A549 (cell line): ENCODE measurements at regions not wholly inside any gene's neighbourhood (a gene's known extent, or its start where the extent isn't known, plus 50 kb on each side); places are given as distances from the start of the nearest gene placed in this dataset.

Source experiments
- ATAC-seq, 2 experiments: fragments of 200-7000 bp in 1 of 2; fragments of >200 bp in 1 of 2; cut with Nextera tagmentation in 1 of 2; cut with Tn5 transposase in 1 of 2; 3 replicates each; pipeline versions ENCODE4 v1.8.0 to v1.9.1; 2018 to 2020; ENCODE audit warnings: mild to moderate bottlenecking in 1 of 2, moderate library complexity in 1 of 2
- CTCF ChIA-PET: fragments of 300-600 bp; sonication (Branson Sonifier 250); formaldehyde crosslinking; extraction: SDS; loops from one replicate; lab custom pipeline; 2021; ENCODE audit warnings: antibody characterized with exemption, inconsistent platforms; lab: Yijun Ruan, JAX
- POLR2A ChIA-PET: fragments of 350-600 bp; formaldehyde crosslinking; extraction: SDS; loops from one replicate; lab custom pipeline; 2021; ENCODE audit warnings: antibody characterized with exemption, inconsistent platforms; lab: Yijun Ruan, JAX
- DNase-seq, 2 experiments: peaks; one replicate each; pipeline versions ENCODE4 v3.0.0 to v3.0.0-alpha.2; 2011 to 2016; ENCODE audit warnings: low read depth in 1 of 2, low spot score in 1 of 2
- FAIRE-seq: peaks from 2 replicates; lab custom pipeline; 2011; peaks lifted over from hg19 to GRCh38; lab: Jason Lieb, UNC
- H3K27ac ChIP-seq, 2 experiments: fragments of >200 bp; sonication (Bioruptor Twin); formaldehyde crosslinking; 3 replicates each; pipeline ENCODE4 v1.5.1; 2016 to 2017
- H3K4me1 ChIP-seq: fragments of >200 bp; sonication (Bioruptor Twin); formaldehyde crosslinking; 3 replicates; pipeline ENCODE4 v1.6.1; 2016
- H3K4me2 ChIP-seq: fragments of >200 bp; sonication (Bioruptor Twin); formaldehyde crosslinking; 3 replicates; pipeline ENCODE4 v1.6.1; 2016
- H3K4me3 ChIP-seq: fragments of >200 bp; sonication (Bioruptor Twin); formaldehyde crosslinking; 3 replicates; pipeline ENCODE4 v1.5.1; 2016
- H3K9me3 ChIP-seq: fragments of >200 bp; sonication (Bioruptor Twin); formaldehyde crosslinking; 3 replicates; pipeline ENCODE4 v1.6.1; 2016
- CBX2 ChIP-seq: fragments of 200-600 bp; sonication (generic); IDR thresholded peaks from 2 replicates; pipeline ENCODE4 v1.6.1; 2016; ENCODE audit warnings: low read depth, mild to moderate bottlenecking, borderline replicate concordance
- CHD2 ChIP-seq: fragments of 150-350 bp; IDR thresholded peaks from 2 replicates; pipeline ENCODE4 v1.6.1; 2014; ENCODE audit warnings: low read length; ENCODE audit not compliant: partially characterized antibody
- EHMT2 ChIP-seq: fragments of 200-600 bp; sonication (generic); IDR thresholded peaks from 2 replicates; pipeline ENCODE4 v1.6.1; 2016; ENCODE audit warnings: antibody characterized with exemption, low read depth, mild to moderate bottlenecking, moderate library complexity
- FOSL2 ChIP-seq, 2 experiments: fragments of 450-650 bp in 1 of 2; fragments of >200 bp in 1 of 2; sonication (Bioruptor Twin) in 1 of 2; formaldehyde crosslinking; IDR thresholded peaks; 2 replicates each; pipeline versions ENCODE4 v1.5.0 to v1.6.1; 2016 to 2020; ENCODE audit warnings: mild to moderate bottlenecking in 1 of 2, moderate library complexity in 1 of 2
- HDAC2 ChIP-seq: fragments of 200-600 bp; sonication (generic); IDR thresholded peaks from 2 replicates; pipeline ENCODE4 v1.6.1; 2016
- HEYL ChIP-seq: fragments of 250-450 bp; sonication (Bioruptor Pico); IDR thresholded peaks from 2 replicates; pipeline ENCODE4 v1.8.0; 2021; ENCODE audit warnings: mild to moderate bottlenecking, moderate library complexity
- KDM5A ChIP-seq: fragments of 200-600 bp; sonication (generic); IDR thresholded peaks from 2 replicates; pipeline ENCODE4 v1.6.1; 2016; ENCODE audit warnings: antibody characterized with exemption, mild to moderate bottlenecking
- MYC ChIP-seq: IDR thresholded peaks from 2 replicates; pipeline ENCODE4 v1.6.1; 2012; ENCODE audit warnings: mild to moderate bottlenecking, inconsistent platforms, low read length, improper control_type of control experiment, borderline replicate concordance
- NFE2L2 ChIP-seq: fragments of 150-350 bp; conservative IDR thresholded peaks from 2 replicates; pipeline ENCODE4 v1.6.1; 2014; ENCODE audit warnings: low read length
- NR3C1 ChIP-seq: fragments of >200 bp; sonication (Bioruptor Twin); formaldehyde crosslinking; IDR thresholded peaks from 3 replicates; pipeline ENCODE4 v1.6.1; 2017
- RCOR1 ChIP-seq: fragments of 150-350 bp; IDR thresholded peaks from 2 replicates; pipeline ENCODE4 v1.6.1; 2014; ENCODE audit warnings: antibody characterized with exemption, low read length, low read depth
- RNF2 ChIP-seq: fragments of 200-600 bp; sonication (generic); IDR thresholded peaks from 2 replicates; pipeline ENCODE4 v1.6.1; 2016; ENCODE audit warnings: low read depth, mild to moderate bottlenecking, antibody characterized with exemption, moderate library complexity, borderline replicate concordance
- TP53 ChIP-seq: fragments of 250-450 bp; sonication (Bioruptor Pico); IDR thresholded peaks from 2 replicates; pipeline ENCODE4 v1.5.0; 2021; ENCODE audit warnings: mild to moderate bottlenecking, moderate library complexity
- ZC3H11A ChIP-seq: fragments of 450-650 bp; IDR thresholded peaks from 2 replicates; pipeline ENCODE4 v1.6.1; 2014; ENCODE audit warnings: antibody characterized with exemption, mild to moderate bottlenecking
- WGBS: methylation state at CpG from one replicate; pipeline ENCODE4 v1.1.6; 2017; ENCODE audit errors: missing lambda C conversion rate; 5-methylcytosine and 5-hydroxymethylcytosine counted together
- TF ChIP-seq, protein P1 (sequence below): fragments of 250-450 bp; sonication (Bioruptor Pico); IDR thresholded peaks from 2 replicates; pipeline ENCODE4 v1.5.0; 2021; ENCODE audit warnings: mild to moderate bottlenecking, moderate library complexity, borderline replicate concordance
- TF ChIP-seq, protein P2 (sequence below): fragments of >200 bp; sonication (Bioruptor Twin); formaldehyde crosslinking; IDR thresholded peaks from 3 replicates; pipeline ENCODE4 v1.5.1; 2016
- TF ChIP-seq, protein P3 (sequence below): fragments of 250-450 bp; sonication (Bioruptor Pico); IDR thresholded peaks from 2 replicates; pipeline ENCODE4 v1.5.0; 2020; ENCODE audit warnings: low read depth, mild to moderate bottlenecking, moderate library complexity
- TF ChIP-seq, protein P4 (sequence below): fragments of >200 bp; sonication (Bioruptor Twin); formaldehyde crosslinking; IDR thresholded peaks from 2 replicates; pipeline ENCODE4 v1.6.1; 2016

DNA sequence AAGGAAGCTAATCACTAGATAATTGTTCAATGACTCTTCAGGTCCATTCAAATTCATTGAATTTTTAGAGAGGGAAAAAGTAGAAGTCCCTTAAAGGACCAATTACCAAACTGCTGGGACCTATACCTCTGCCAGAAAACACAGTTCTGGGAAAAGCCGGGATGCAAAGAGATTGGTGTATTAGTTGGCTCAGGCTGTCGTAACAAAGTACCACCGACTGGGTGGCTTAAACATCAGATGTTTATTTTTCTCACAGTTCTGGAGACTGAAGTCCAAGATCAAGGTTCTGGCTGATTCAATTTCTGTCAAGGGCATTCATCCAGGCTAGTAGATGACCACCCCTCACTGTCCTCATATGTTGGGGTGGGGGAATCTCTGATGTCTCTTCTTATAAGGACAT, 177.1 kb upstream of the FSTL4 start:
- TF ChIP-seq MYC (no peak), CBX2 (no peak), RCOR1 (no peak), TP53 (CRISPR knock-in tag) (no peak), HDAC2 (no peak), CHD2 (no peak), FOSL2 (IDR thresholded peaks at IDR 0.05) (no peak), FOSL2 (CRISPR knock-in tag; IDR thresholded peaks at IDR 0.05) (no peak)
- TF ChIP-seq, protein P1, sequence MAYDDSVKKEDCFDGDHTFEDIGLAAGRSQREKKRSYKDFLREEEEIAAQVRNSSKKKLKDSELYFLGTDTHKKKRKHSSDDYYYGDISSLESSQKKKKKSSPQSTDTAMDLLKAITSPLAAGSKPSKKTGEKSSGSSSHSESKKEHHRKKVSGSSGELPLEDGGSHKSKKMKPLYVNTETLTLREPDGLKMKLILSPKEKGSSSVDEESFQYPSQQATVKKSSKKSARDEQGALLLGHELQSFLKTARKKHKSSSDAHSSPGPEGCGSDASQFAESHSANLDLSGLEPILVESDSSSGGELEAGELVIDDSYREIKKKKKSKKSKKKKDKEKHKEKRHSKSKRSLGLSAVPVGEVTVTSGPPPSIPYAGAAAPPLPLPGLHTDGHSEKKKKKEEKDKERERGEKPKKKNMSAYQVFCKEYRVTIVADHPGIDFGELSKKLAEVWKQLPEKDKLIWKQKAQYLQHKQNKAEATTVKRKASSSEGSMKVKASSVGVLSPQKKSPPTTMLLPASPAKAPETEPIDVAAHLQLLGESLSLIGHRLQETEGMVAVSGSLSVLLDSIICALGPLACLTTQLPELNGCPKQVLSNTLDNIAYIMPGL (CRISPR knock-in tag), result no peak
- TF ChIP-seq, protein P2, sequence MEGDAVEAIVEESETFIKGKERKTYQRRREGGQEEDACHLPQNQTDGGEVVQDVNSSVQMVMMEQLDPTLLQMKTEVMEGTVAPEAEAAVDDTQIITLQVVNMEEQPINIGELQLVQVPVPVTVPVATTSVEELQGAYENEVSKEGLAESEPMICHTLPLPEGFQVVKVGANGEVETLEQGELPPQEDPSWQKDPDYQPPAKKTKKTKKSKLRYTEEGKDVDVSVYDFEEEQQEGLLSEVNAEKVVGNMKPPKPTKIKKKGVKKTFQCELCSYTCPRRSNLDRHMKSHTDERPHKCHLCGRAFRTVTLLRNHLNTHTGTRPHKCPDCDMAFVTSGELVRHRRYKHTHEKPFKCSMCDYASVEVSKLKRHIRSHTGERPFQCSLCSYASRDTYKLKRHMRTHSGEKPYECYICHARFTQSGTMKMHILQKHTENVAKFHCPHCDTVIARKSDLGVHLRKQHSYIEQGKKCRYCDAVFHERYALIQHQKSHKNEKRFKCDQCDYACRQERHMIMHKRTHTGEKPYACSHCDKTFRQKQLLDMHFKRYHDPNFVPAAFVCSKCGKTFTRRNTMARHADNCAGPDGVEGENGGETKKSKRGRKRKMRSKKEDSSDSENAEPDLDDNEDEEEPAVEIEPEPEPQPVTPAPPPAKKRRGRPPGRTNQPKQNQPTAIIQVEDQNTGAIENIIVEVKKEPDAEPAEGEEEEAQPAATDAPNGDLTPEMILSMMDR, result no peak
- FAIRE-seq (no peak), DNase-seq (no peak), ATAC-seq (no peak)
- H3K4me1 ChIP-seq, result no peaks in the 10 kb centered on the region
- no peak overlapping the region for H3K27ac ChIP-seq
- CTCF ChIA-PET, result no interaction called here
- no peaks in the 10 kb centered on the region for H3K9me3 ChIP-seq
- 78% methylated on average over 3 of the region's 3 CpGs for WGBS
- H3K4me2 ChIP-seq, result no peak overlapping the region
- POLR2A ChIA-PET, result no interaction called here
- H3K4me3 ChIP-seq, result no peak overlapping the region

DNA sequence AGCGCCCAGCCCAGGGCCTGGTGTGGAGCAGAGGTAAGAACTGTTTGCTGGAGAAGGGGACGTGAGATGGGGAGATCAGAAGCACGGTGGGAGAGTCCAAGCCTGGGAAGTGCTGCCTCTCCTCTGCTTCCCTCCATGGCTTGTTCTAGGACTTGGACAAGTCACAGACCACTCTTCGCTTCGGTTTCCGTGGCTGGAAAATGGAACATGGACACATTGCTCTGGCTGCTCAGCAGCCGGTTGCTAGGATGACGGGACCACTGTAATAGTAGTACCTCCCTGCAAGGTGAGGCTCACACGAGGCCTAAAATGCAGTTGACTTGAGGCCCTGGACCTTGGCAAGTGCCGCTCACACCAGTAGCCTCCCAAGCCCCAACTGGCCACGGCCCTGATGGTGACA, 175.8 kb upstream of the FSTL4 start:
- no peak for FAIRE-seq
- TF ChIP-seq NR3C1, result no peak
- TF ChIP-seq NFE2L2, result no peak
- TF ChIP-seq, protein P3, sequence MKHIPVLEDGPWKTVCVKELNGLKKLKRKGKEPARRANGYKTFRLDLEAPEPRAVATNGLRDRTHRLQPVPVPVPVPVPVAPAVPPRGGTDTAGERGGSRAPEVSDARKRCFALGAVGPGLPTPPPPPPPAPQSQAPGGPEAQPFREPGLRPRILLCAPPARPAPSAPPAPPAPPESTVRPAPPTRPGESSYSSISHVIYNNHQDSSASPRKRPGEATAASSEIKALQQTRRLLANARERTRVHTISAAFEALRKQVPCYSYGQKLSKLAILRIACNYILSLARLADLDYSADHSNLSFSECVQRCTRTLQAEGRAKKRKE (CRISPR knock-in tag), result no peak
- no peak for TF ChIP-seq EHMT2
- TF ChIP-seq, protein P4, sequence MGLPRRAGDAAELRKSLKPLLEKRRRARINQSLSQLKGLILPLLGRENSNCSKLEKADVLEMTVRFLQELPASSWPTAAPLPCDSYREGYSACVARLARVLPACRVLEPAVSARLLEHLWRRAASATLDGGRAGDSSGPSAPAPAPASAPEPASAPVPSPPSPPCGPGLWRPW, result no peak
- TF ChIP-seq HDAC2, result no peak
- TF ChIP-seq ZC3H11A, result no peak
- no peak overlapping the region for H3K4me2 ChIP-seq
- H3K27ac ChIP-seq, result no peak overlapping the region
- WGBS, result 73% methylated on average over 9 of the region's 11 CpGs
- no peaks in the 10 kb centered on the region for H3K4me1 ChIP-seq
- no peak for DNase-seq
- no peak for ATAC-seq
- ChIA-PET CTCF (no interaction called here), POLR2A (no interaction called here)
- no peak overlapping the region for H3K4me3 ChIP-seq
- H3K9me3 ChIP-seq, result no peaks in the 10 kb centered on the region

DNA sequence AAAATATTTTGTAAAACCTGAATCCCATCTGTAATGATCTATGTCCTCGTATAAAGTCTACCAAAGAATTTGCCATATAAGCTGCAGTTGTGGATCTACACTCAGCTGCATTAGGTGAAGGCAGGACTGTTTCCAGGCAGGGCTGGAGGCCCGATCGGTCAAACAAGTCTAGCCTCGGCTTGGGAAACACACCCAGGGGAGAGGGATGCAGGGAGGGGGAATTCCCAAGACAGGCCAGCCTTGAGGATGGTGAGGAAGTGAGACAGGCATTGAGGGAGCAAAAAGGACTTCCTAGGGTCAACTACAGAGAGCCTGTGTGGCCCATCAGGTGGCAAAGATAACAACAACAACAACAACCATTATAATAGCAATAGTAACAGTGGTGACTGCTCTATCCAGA, 174.1 kb upstream of the FSTL4 start:
- DNase-seq (no peak), ATAC-seq (no peak), FAIRE-seq (no peak)
- POLR2A ChIA-PET, result no interaction called here
- TF ChIP-seq, protein P2, result no peak
- TF ChIP-seq KDM5A (no peak), MYC (no peak), HEYL (CRISPR knock-in tag) (no peak), RCOR1 (no peak), RNF2 (no peak)
- TF ChIP-seq, protein P4, result no peak
- 76% methylated on average over 4 of the region's 4 CpGs for WGBS
- Histone ChIP-seq H3K4me2 (no peak overlapping the region), H3K27ac (no peak overlapping the region), H3K4me1 (no peaks in the 10 kb centered on the region), H3K9me3 (no peaks in the 10 kb centered on the region), H3K4me3 (no peak overlapping the region)
- CTCF ChIA-PET, result no interaction called here
